Natural killer cell (primary cell): ENCODE measurements at regions not wholly inside any gene's neighbourhood (a gene's known extent, or its start where the extent isn't known, plus 50 kb on each side); places are given as distances from the start of the nearest gene placed in this dataset.

ENCODE experiments used
- ATAC-seq, 3 donors: fragments of 150-1000 bp in 2 of 3; fragments of 200-7000 bp in 1 of 3; cut with Tn5 transposase; 1 replicate in 1 of 3; 2 replicates in 2 of 3; pipeline ENCODE4 v1.10.0; 2021; ENCODE audit warnings: mild to moderate bottlenecking in 2 of 3, moderate library complexity in 2 of 3
- DNase-seq, 2 donors: peaks; one replicate each; pipeline versions ENCODE4 v3.0.0 to v3.0.0-alpha.2; 2013 to 2021; ENCODE audit warnings: mixed read lengths in 1 of 2
- H3K27ac ChIP-seq: one replicate; pipeline ENCODE4 v1.5.1; 2013; ENCODE audit warnings: mild to moderate bottlenecking, low read length
- H3K27me3 ChIP-seq: one replicate; pipeline ENCODE4 v1.6.1; 2013; ENCODE audit warnings: low read length; ENCODE audit not compliant: control insufficient read depth, insufficient read depth
- H3K36me3 ChIP-seq: one replicate; pipeline ENCODE4 v1.6.1; 2013; ENCODE audit warnings: low read length; ENCODE audit not compliant: control insufficient read depth, insufficient read depth
- H3K4me1 ChIP-seq: one replicate; pipeline ENCODE4 v1.6.1; 2013; ENCODE audit warnings: low read length; ENCODE audit not compliant: control insufficient read depth, insufficient read depth
- H3K4me3 ChIP-seq: one replicate; pipeline ENCODE4 v1.5.1; 2013; ENCODE audit warnings: low read length
- H3K9me3 ChIP-seq: one replicate; pipeline ENCODE4 v1.6.1; 2013; ENCODE audit warnings: low read length; ENCODE audit not compliant: control insufficient read depth, insufficient read depth
- H3K27ac Mint-ChIP-seq, 2 donors: one replicate each; pipeline ENCODE4 v1.8.0; 2022; ENCODE audit warnings: mild to moderate bottlenecking in 2 of 2, mixed read lengths in 2 of 2, moderate library complexity in 1 of 2
- H3K27me3 Mint-ChIP-seq, 2 donors: one replicate each; pipeline ENCODE4 v1.8.0; 2022; ENCODE audit warnings: low read depth in 2 of 2, mixed read lengths in 2 of 2
- H3K36me3 Mint-ChIP-seq: one replicate; pipeline ENCODE4 v1.8.0; 2022; ENCODE audit warnings: mixed read lengths
- H3K4me1 Mint-ChIP-seq, 2 donors: one replicate each; pipeline ENCODE4 v1.8.0; 2022; ENCODE audit warnings: mixed read lengths in 2 of 2
- H3K4me3 Mint-ChIP-seq: one replicate; pipeline ENCODE4 v1.8.0; 2022; ENCODE audit warnings: mild to moderate bottlenecking, moderate library complexity, mixed read lengths
- H3K9me3 Mint-ChIP-seq, 2 donors: one replicate each; pipeline ENCODE4 v1.8.0; 2022; ENCODE audit warnings: mixed read lengths in 2 of 2
- WGBS: methylation state at CpG from one replicate; pipeline ENCODE4 v1.1.7; 2013; ENCODE audit warnings: missing lambda C conversion rate; ENCODE audit not compliant: insufficient coverage; 5-methylcytosine and 5-hydroxymethylcytosine counted together
- intact Hi-C: fragments of 100-400 bp; cut with micrococcal nuclease; formaldehyde crosslinking; loops from one replicate; pipeline ENCODE4 v1.14.2; 2022
- TF ChIP-seq, protein P1 (sequence below): fragments of 200-600 bp; IDR thresholded peaks from one replicate; pipeline ENCODE4 v1.8.0; 2022; ENCODE audit warnings: antibody characterized with exemption

DNA sequence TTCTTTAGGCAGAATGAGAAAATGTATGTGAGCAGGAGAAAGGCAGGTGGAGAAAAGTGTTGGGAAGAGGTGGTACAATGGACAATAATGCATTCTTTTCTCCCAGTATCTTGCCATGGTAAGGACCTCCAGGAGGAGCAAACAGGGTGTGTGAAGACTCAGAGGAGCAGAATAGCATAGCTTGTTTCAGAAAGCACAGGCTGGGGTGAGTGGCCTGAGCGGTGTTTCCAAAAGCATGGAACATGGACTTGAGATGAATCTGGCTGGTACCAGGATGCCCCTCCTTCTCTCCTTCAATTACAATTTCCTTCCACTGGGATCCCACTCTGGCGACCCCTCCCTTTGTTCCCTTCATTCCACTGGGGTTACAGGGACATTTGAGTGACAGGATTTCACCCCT, 123.4 kb upstream of the TNR start:
- Mint-ChIP-seq H3K4me1 (no peaks in the 10 kb centered on the region), H3K27ac (no peak overlapping the region), H3K27me3 (peaks cover 0 to 8% of the 10 kb centered on the region in 2 donors), H3K36me3 (no peaks in the 10 kb centered on the region), H3K4me3 (no peak overlapping the region), H3K9me3 (no peaks in the 10 kb centered on the region)
- ATAC-seq, result no peak
- H3K27ac ChIP-seq, result no peak overlapping the region
- H3K4me1 ChIP-seq, result no peaks in the 10 kb centered on the region
- no peaks in the 10 kb centered on the region for H3K27me3 ChIP-seq
- intact Hi-C loops, result no loop called here
- no peaks in the 10 kb centered on the region for H3K9me3 ChIP-seq
- DNase-seq, result no peak
- WGBS, result 77% methylated on average over 2 of the region's 2 CpGs
- H3K36me3 ChIP-seq, result no peaks in the 10 kb centered on the region
- TF ChIP-seq, protein P1, sequence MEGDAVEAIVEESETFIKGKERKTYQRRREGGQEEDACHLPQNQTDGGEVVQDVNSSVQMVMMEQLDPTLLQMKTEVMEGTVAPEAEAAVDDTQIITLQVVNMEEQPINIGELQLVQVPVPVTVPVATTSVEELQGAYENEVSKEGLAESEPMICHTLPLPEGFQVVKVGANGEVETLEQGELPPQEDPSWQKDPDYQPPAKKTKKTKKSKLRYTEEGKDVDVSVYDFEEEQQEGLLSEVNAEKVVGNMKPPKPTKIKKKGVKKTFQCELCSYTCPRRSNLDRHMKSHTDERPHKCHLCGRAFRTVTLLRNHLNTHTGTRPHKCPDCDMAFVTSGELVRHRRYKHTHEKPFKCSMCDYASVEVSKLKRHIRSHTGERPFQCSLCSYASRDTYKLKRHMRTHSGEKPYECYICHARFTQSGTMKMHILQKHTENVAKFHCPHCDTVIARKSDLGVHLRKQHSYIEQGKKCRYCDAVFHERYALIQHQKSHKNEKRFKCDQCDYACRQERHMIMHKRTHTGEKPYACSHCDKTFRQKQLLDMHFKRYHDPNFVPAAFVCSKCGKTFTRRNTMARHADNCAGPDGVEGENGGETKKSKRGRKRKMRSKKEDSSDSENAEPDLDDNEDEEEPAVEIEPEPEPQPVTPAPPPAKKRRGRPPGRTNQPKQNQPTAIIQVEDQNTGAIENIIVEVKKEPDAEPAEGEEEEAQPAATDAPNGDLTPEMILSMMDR, result no peak
- no peak overlapping the region for H3K4me3 ChIP-seq

DNA sequence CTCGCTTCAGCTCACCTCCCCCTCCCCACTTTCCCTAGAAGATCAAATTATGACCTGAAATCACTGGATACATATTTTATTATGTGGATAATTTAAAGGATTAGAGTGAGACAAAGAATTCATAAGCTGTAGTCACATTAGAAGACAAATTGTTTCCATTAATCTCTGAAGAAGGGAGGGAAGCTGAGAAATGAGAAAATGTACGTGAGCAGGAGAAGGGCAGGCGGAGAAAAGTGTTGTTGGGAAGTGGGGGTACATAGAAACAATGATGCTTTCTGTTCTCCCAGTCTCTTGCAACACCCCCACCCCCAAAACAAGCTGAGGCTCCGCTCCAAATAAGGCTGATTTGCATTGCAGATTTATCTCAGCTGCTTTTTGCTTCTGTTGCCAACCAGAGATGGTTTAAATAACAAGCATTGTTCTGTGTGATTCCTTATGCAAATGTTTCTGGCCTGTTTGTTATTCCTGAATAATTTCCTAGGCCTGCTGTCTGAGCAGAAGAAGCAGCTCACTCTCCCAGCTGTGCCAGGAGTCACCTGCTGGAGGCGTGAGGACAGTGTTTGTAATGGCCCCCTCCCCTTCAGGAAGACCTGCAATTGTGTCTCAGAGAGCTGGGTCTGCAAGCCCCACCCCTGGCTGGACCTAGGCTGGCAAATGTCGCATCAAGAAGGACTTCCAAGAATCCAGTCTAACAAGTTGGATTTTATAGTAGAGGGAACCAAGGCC, 121.8 kb upstream of the TNR start:
- no peak for DNase-seq
- H3K36me3 ChIP-seq, result no peaks in the 10 kb centered on the region
- no peak overlapping the region for H3K4me3 ChIP-seq
- TF ChIP-seq, protein P1, result no peak
- H3K4me1 ChIP-seq, result no peaks in the 10 kb centered on the region
- no peaks in the 10 kb centered on the region for H3K9me3 Mint-ChIP-seq
- no peak overlapping the region for H3K27ac ChIP-seq
- H3K27ac Mint-ChIP-seq, result no peak overlapping the region
- WGBS, result 96% methylated on average over 4 of the region's 6 CpGs
- no peak overlapping the region for H3K4me3 Mint-ChIP-seq
- intact Hi-C loops, result no loop called here
- peaks cover 0 to 8% of the 10 kb centered on the region in 2 donors for H3K27me3 Mint-ChIP-seq
- no peaks in the 10 kb centered on the region for H3K27me3 ChIP-seq
- H3K4me1 Mint-ChIP-seq, result no peaks in the 10 kb centered on the region
- H3K36me3 Mint-ChIP-seq, result no peaks in the 10 kb centered on the region
- ATAC-seq, result no peak
- H3K9me3 ChIP-seq, result no peaks in the 10 kb centered on the region

DNA sequence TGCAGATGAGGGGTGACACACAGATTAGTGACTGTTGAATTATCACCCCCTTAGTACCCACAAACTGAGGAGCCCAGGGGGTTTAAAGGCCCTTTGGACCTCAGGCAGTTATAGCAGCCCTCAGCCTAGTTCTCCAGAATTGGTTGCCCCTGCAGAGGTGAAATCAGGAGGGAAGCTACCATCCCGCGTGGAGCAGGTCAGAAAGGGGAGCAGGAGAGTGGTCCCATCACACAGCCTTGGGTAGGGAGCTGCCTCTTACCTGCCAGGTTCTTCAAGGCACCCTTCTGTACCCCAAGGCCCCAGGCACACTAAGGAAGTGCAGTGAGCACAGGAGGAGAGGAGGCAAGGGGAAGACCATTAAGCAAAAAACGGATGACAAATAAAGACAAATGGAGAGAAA, 121.2 kb upstream of the TNR start:
- H3K36me3 ChIP-seq, result no peaks in the 10 kb centered on the region
- Mint-ChIP-seq H3K27me3 (peaks cover 3 to 8% of the 10 kb centered on the region in 2 donors), H3K27ac (no peak overlapping the region), H3K4me1 (no peaks in the 10 kb centered on the region), H3K4me3 (no peak overlapping the region), H3K9me3 (no peaks in the 10 kb centered on the region), H3K36me3 (no peaks in the 10 kb centered on the region)
- H3K4me1 ChIP-seq, result no peaks in the 10 kb centered on the region
- H3K9me3 ChIP-seq, result no peaks in the 10 kb centered on the region
- no peak overlapping the region for H3K27ac ChIP-seq
- no peak for ATAC-seq
- no peak overlapping the region for H3K4me3 ChIP-seq
- intact Hi-C loops, result no loop called here
- H3K27me3 ChIP-seq, result no peaks in the 10 kb centered on the region
- TF ChIP-seq, protein P1, result no peak
- no peak for DNase-seq
- 73% methylated on average over 3 of the region's 3 CpGs for WGBS

DNA sequence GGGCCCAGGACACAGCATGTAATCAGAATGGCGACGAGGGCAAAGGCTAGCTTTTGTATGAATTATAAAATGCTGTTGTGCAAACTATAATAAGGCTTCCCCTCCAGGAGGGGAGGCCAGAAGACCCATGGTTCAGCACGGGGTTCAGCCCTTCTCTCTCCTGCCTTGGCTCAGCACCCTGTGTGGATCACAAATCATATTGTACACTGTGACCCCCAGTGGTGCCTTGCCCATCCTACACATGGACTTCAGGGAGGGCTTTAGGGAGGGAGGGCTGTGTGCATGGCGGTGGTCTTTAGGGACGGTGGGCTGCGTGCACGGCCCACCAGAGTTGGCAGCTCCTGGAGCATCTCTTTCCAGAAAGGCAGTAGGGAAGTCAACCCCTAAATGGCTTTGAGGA, 120.8 kb upstream of the TNR start:
- Histone ChIP-seq H3K4me1 (no peaks in the 10 kb centered on the region), H3K9me3 (no peaks in the 10 kb centered on the region), H3K27me3 (no peaks in the 10 kb centered on the region), H3K27ac (no peak overlapping the region), H3K4me3 (no peak overlapping the region), H3K36me3 (no peaks in the 10 kb centered on the region)
- Mint-ChIP-seq H3K27me3 (peaks cover 7 to 8% of the 10 kb centered on the region in 2 donors), H3K9me3 (no peaks in the 10 kb centered on the region), H3K27ac (no peak overlapping the region), H3K4me1 (no peaks in the 10 kb centered on the region), H3K4me3 (no peak overlapping the region), H3K36me3 (no peaks in the 10 kb centered on the region)
- no peak for DNase-seq
- WGBS, result 81% methylated on average over 7 of the region's 7 CpGs
- intact Hi-C loops, result no loop called here
- ATAC-seq, result no peak
- TF ChIP-seq, protein P1, result no peak
